Epithelial cell of proximal tubule (primary cell): ENCODE measurements at regions not wholly inside any gene's neighbourhood (a gene's known extent, or its start where the extent isn't known, plus 50 kb on each side); places are given as distances from the start of the nearest gene placed in this dataset.

Experiments used
- DNase-seq: peaks from one replicate; pipeline ENCODE4 v3.0.0-alpha.2; 2011; ENCODE audit warnings: low read depth
- H3K4me3 ChIP-seq: 2 replicates; pipeline ENCODE4 v1.5.1; 2011; ENCODE audit warnings: low read depth, mild to moderate bottlenecking, low read length
- TF ChIP-seq, protein P1 (sequence below): conservative IDR thresholded peaks from 2 replicates; pipeline ENCODE4 v1.5.1; 2012; ENCODE audit warnings: low read depth, mild to moderate bottlenecking, low read length

DNA sequence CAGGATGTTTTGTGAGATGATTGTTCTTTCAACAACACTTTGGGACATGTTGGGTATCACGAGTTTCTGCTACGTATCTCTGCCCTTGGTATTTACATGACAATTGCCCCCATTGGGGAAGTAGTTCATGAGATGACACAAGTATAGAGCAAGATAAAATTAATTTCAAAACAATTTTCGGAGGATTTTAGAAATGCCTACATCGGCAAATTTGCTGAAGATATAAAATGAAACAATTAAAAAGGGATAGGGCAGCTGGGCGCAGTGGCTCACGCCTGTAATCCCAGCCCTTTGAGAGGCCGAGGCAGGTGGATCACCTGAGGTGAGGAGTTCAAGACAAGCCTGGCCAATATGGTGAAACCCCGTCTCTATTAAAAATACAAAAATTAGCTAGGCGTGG lies 371.7 kb downstream of the INHBA start:
- TF ChIP-seq, protein P1, sequence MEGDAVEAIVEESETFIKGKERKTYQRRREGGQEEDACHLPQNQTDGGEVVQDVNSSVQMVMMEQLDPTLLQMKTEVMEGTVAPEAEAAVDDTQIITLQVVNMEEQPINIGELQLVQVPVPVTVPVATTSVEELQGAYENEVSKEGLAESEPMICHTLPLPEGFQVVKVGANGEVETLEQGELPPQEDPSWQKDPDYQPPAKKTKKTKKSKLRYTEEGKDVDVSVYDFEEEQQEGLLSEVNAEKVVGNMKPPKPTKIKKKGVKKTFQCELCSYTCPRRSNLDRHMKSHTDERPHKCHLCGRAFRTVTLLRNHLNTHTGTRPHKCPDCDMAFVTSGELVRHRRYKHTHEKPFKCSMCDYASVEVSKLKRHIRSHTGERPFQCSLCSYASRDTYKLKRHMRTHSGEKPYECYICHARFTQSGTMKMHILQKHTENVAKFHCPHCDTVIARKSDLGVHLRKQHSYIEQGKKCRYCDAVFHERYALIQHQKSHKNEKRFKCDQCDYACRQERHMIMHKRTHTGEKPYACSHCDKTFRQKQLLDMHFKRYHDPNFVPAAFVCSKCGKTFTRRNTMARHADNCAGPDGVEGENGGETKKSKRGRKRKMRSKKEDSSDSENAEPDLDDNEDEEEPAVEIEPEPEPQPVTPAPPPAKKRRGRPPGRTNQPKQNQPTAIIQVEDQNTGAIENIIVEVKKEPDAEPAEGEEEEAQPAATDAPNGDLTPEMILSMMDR = no peak
- no peak for DNase-seq
- no peak overlapping the region for H3K4me3 ChIP-seq

- DNase-seq = no peak
- no peak overlapping the region for H3K4me3 ChIP-seq
- TF ChIP-seq, protein P1 = no peak
These were observed 374.3 kb downstream of the INHBA start for GRCh38 chr7:41328544-41328943.

DNA sequence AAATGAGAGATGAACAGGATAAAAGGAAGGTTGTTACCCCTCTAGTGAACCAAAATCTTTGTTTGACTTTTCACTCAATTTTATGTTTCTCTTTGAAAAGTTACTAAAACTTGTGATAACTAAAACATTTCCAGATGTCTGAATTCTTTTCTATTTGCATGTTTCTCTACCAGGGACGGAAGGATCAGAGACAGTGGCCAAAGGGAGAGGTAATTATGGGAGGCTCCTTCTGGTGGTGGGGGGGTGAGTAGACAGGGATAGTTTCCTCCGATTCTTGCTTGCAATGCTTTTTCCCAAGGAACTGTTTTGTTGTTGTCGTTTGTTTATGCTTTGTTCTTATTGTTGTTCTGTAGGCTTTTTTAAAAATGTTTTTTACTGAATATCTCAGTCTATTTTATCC lies 374.8 kb downstream of the INHBA start:
- DNase-seq = no peak
- TF ChIP-seq, protein P1 = no peak
- H3K4me3 ChIP-seq = no peak overlapping the region

GRCh38 chr7:41326616-41327015 lies 376.3 kb downstream of the INHBA start:
- DNase-seq = no peak
- TF ChIP-seq, protein P1 = no peak
- H3K4me3 ChIP-seq = no peak overlapping the region

DNA sequence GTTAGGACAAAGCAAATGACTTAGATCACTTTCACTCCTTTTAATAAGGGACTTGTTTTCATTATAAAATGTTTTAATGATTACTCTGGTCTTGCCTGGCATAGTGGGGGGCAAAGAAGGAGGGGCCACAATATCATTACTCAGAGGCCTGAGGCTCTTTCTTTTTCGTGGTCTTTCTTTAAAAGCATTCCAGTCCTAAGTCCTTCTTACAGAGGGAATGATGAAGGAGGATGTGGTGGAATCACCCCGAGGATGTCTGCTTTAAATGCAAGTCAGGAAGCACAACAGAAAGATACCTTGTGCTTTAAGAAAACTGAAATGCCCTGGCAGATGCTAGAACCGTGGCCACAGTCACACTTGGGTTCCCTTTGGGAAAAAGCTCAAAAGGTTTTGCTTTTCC lies 379.1 kb downstream of the INHBA start:
- TF ChIP-seq, protein P1 = no peak
- DNase-seq = no peak
- no peak overlapping the region for H3K4me3 ChIP-seq

DNA sequence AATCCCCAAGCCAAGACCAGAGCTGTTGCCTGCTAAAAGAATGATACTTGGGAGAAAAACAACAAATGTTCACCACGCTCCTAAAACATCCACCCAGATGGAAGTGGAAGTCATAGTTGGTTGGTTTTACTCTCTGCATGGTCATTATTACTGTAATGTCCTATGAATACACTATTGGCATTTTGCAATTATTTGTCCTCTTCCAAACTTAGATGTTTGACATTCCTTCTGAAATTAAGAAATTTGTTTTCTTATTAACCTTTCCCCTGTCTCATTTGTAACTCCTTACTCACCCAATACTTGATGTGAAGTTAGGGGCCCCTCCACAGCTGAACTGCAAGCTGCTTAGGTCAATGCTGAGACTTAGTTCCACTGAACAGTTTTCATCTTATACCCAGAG lies 383.3 kb downstream of the INHBA start:
- no peak for DNase-seq
- TF ChIP-seq, protein P1 = no peak
- H3K4me3 ChIP-seq = no peak overlapping the region

- TF ChIP-seq, protein P1 = no peak
- peak; percentile 15 for DNase-seq
- no peak overlapping the region for H3K4me3 ChIP-seq
These were observed 386.5 kb downstream of the INHBA start for GRCh38 chr7:41316410-41316809.
